GM23338 (cell line): ENCODE measurements at regions not wholly inside any gene's neighbourhood (a gene's known extent, or its start where the extent isn't known, plus 50 kb on each side); places are given as distances from the start of the nearest gene placed in this dataset.

Experiments
- ATAC-seq: fragments of 200-7000 bp; cut with Tn5 transposase; 3 replicates; pipeline ENCODE4 v1.9.1; 2020
- DNase-seq: peaks from one replicate; pipeline ENCODE4 v3.0.0-alpha.2; 2015; ENCODE audit warnings: low spot score
- H2AFZ ChIP-seq: fragments of 200-600 bp; sonication (generic); 2 replicates; pipeline ENCODE4 v1.8.0; 2016; ENCODE audit warnings: antibody characterized with exemption, mild to moderate bottlenecking, moderate library complexity
- H3F3A ChIP-seq: fragments of 200-600 bp; sonication (generic); replicated peaks from 2 replicates; pipeline ENCODE4 v1.8.0; 2017; ENCODE audit warnings: antibody characterized with exemption, mixed run types, low read depth
- H3K27ac ChIP-seq: fragments of 200-600 bp; sonication (generic); 2 replicates; pipeline ENCODE4 v1.6.1; 2016; ENCODE audit warnings: low read depth
- H3K27me3 ChIP-seq: fragments of 200-600 bp; sonication (generic); 2 replicates; pipeline ENCODE4 v1.8.0; 2016; ENCODE audit warnings: mild to moderate bottlenecking, mixed run types, moderate library complexity; ENCODE audit not compliant: insufficient read depth
- H3K36me3 ChIP-seq: fragments of 200-600 bp; sonication (generic); 2 replicates; pipeline ENCODE4 v1.8.0; 2016; ENCODE audit warnings: mild to moderate bottlenecking; ENCODE audit not compliant: insufficient read depth
- H3K4me1 ChIP-seq: fragments of 200-600 bp; sonication (generic); 2 replicates; pipeline ENCODE4 v1.8.0; 2016; ENCODE audit warnings: mild to moderate bottlenecking, moderate library complexity; ENCODE audit not compliant: insufficient read depth
- H3K4me2 ChIP-seq: fragments of 200-600 bp; sonication (generic); 2 replicates; pipeline ENCODE4 v1.7.1; 2017; ENCODE audit warnings: mixed run types
- H3K4me3 ChIP-seq: fragments of 200-600 bp; sonication (generic); 2 replicates; pipeline ENCODE4 v1.6.1; 2016; ENCODE audit warnings: mixed run types
- H3K79me2 ChIP-seq: fragments of 200-600 bp; sonication (generic); replicated peaks from 2 replicates; pipeline ENCODE4 v1.8.0; 2017; ENCODE audit warnings: mild to moderate bottlenecking; ENCODE audit not compliant: insufficient read depth
- H3K9me2 ChIP-seq: fragments of 200-600 bp; sonication (generic); 2 replicates; pipeline ENCODE4 v1.8.0; 2017; ENCODE audit not compliant: insufficient read depth
- H4K20me1 ChIP-seq: fragments of 200-600 bp; sonication (generic); replicated peaks from 2 replicates; pipeline ENCODE4 v1.8.0; 2017; ENCODE audit warnings: mild to moderate bottlenecking; ENCODE audit not compliant: insufficient read depth
- H3K27ac Mint-ChIP-seq: 2 replicates; pipeline ENCODE4 v1.8.0; 2020; ENCODE audit warnings: inconsistent platforms, mild to moderate bottlenecking, moderate library complexity, mixed read lengths
- H3K27me3 Mint-ChIP-seq: 3 replicates; pipeline ENCODE4 v1.8.0; 2022; ENCODE audit warnings: low read depth, mild to moderate bottlenecking, moderate library complexity, mixed read lengths, inconsistent platforms; ENCODE audit not compliant: insufficient read depth, poor library complexity
- H3K36me3 Mint-ChIP-seq: 3 replicates; pipeline ENCODE4 v1.8.0; 2021; ENCODE audit warnings: low read depth, mild to moderate bottlenecking, inconsistent platforms, moderate library complexity, mixed read lengths
- H3K4me1 Mint-ChIP-seq: 3 replicates; pipeline ENCODE4 v1.8.0; 2020; ENCODE audit warnings: mild to moderate bottlenecking, inconsistent platforms, mixed read lengths
- H3K4me3 Mint-ChIP-seq: 3 replicates; pipeline ENCODE4 v1.8.0; 2021; ENCODE audit warnings: moderate library complexity, mild to moderate bottlenecking, inconsistent platforms, mixed read lengths
- H3K9me3 Mint-ChIP-seq: 3 replicates; pipeline ENCODE4 v1.8.0; 2020; ENCODE audit warnings: moderate library complexity, mild to moderate bottlenecking, inconsistent platforms, mixed read lengths
- CTCF ChIP-seq, 2 experiments: fragments of 200-600 bp in 1 of 2; sonication (generic) in 1 of 2; conservative IDR thresholded peaks; 2 replicates each; pipeline versions ENCODE4 v1.5.1 to v1.6.1; 2016 to 2017; ENCODE audit warnings: antibody characterized with exemption in 2 of 2, low read depth in 2 of 2, mild to moderate bottlenecking in 2 of 2, moderate library complexity in 1 of 2
- ETS1 ChIP-seq: IDR thresholded peaks from 2 replicates; pipeline ENCODE4 v1.6.1; 2016; ENCODE audit warnings: antibody characterized with exemption
- EZH2 ChIP-seq: fragments of 200-600 bp; sonication (generic); IDR thresholded peaks from one replicate; pipeline ENCODE4 v1.8.0; 2017; ENCODE audit warnings: antibody characterized with exemption, mild to moderate bottlenecking, low read depth; ENCODE audit not compliant: unreplicated experiment
- POLR2AphosphoS5 ChIP-seq: IDR thresholded peaks from 2 replicates; pipeline ENCODE4 v1.6.1; 2016; ENCODE audit warnings: antibody characterized with exemption, low read depth
- REST ChIP-seq: IDR thresholded peaks from one replicate; pipeline ENCODE4 v1.6.1; 2018; ENCODE audit warnings: antibody characterized with exemption; ENCODE audit not compliant: unreplicated experiment
- STAT1 ChIP-seq: IDR thresholded peaks from one replicate; pipeline ENCODE4 v1.6.1; 2016; ENCODE audit warnings: antibody characterized with exemption; ENCODE audit not compliant: unreplicated experiment
- ZNF114 ChIP-seq: fragments of 250-450 bp; sonication (Bioruptor Pico); IDR thresholded peaks from 2 replicates; pipeline ENCODE4 v1.5.0; 2020; ENCODE audit warnings: mild to moderate bottlenecking, moderate library complexity
- ZNF331 ChIP-seq: fragments of 250-450 bp; sonication (Bioruptor Pico); IDR thresholded peaks from 2 replicates; pipeline ENCODE4 v1.5.0; 2020; ENCODE audit warnings: low read depth, mild to moderate bottlenecking, moderate library complexity
- ZNF462 ChIP-seq: fragments of 250-450 bp; sonication (Bioruptor Pico); IDR thresholded peaks from 2 replicates; pipeline ENCODE4 v1.5.0; 2020; ENCODE audit warnings: mild to moderate bottlenecking, moderate library complexity

DNA sequence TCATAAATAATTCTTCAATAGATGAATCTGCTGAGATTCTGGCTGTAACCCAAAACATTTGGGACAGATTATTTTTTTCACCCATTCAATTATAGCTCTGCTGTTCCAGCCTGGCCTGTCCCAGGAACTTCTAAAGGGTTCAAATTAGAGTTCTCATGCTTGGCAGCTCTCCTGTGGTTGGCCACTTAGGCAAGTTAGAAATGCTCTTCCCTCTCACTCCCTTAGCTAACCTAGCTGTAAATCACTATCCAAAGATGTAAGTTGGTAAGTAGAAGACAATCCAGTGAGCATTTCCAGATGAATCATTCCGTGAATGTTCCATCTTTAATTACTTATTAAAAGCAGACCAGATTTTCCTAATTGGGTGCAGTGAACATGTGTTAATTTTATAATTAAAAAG, 760.4 kb upstream of the TBX3 start:
- no peak overlapping the region for H3K4me3 Mint-ChIP-seq
- Histone ChIP-seq H3K27me3 (no peaks in the 10 kb centered on the region), H4K20me1 (no peaks in the 10 kb centered on the region), H3K36me3 (no peaks in the 10 kb centered on the region), H3K4me1 (peaks cover 14% of the 10 kb centered on the region), H3K79me2 (no peaks in the 10 kb centered on the region), H2AFZ (no peak overlapping the region), H3K4me2 (no peak overlapping the region), H3K9me2 (peaks cover 7% of the 10 kb centered on the region; the same call in 1 of the 2 replicates), H3K4me3 (no peak overlapping the region), H3F3A (0 out of 2 replicates have a peak, but pooled peaks cover 3% of the 10 kb centered on the region), H3K27ac (no peak overlapping the region)
- peaks cover 7% of the 10 kb centered on the region for H3K27me3 Mint-ChIP-seq
- no peaks in the 10 kb centered on the region for H3K36me3 Mint-ChIP-seq
- DNase-seq (no peak), ATAC-seq (no peak)
- no peaks in the 10 kb centered on the region for H3K9me3 Mint-ChIP-seq
- TF ChIP-seq CTCF (conservative IDR thresholded peaks at IDR 0.05; ENCODE audit: low read depth in 2 of 2) (no peak), POLR2AphosphoS5 (no peak), ZNF331 (CRISPR knock-in tag) (no peak)
- no peak overlapping the region for H3K27ac Mint-ChIP-seq
- peaks cover 5% of the 10 kb centered on the region; the same call in 1 of the 3 replicates for H3K4me1 Mint-ChIP-seq

GRCh38 chr12:115443351-115443938, 759.5 kb upstream of the TBX3 start:
- Mint-ChIP-seq H3K9me3 (no peaks in the 10 kb centered on the region), H3K4me1 (peaks cover 1% of the 10 kb centered on the region; the same call in 1 of the 3 replicates), H3K27ac (no peak overlapping the region), H3K36me3 (no peaks in the 10 kb centered on the region), H3K4me3 (no peak overlapping the region), H3K27me3 (peaks cover 7% of the 10 kb centered on the region)
- no peaks in the 10 kb centered on the region for H4K20me1 ChIP-seq
- ATAC-seq = no peak
- H3K4me3 ChIP-seq = no peak overlapping the region
- H3K79me2 ChIP-seq = no peaks in the 10 kb centered on the region
- no peaks in the 10 kb centered on the region for H3K27me3 ChIP-seq
- H3K4me1 ChIP-seq = peaks cover 5% of the 10 kb centered on the region; the same call in 1 of the 2 replicates
- H3F3A ChIP-seq = no peaks in the 10 kb centered on the region
- DNase-seq = no peak
- H2AFZ ChIP-seq = no peak overlapping the region
- no peak overlapping the region for H3K27ac ChIP-seq
- H3K36me3 ChIP-seq = no peaks in the 10 kb centered on the region
- H3K9me2 ChIP-seq = peaks cover 7% of the 10 kb centered on the region; the same call in 1 of the 2 replicates
- H3K4me2 ChIP-seq = no peak overlapping the region
- TF ChIP-seq EZH2 (no peak), REST (no peak), ZNF462 (CRISPR knock-in tag) (no peak), ZNF114 (no peak), ZNF331 (CRISPR knock-in tag) (no peak), STAT1 (no peak), ETS1 (no peak)
